Head of caudate nucleus (tissue), 42 donors: ENCODE measurements at regions not wholly inside any gene's neighbourhood (a gene's known extent, or its start where the extent isn't known, plus 50 kb on each side); places are given as distances from the start of the nearest gene placed in this dataset.
"Not testable (repeated sequence)": the region's sequence is repeated elsewhere in the genome, so short reads cannot be mapped to it uniquely, and the experiment has no call there.

ENCODE experiments used
- DNase-seq, 42 donors: peaks; one replicate each; pipeline versions ENCODE4 v3.0.0 to v3.0.0-alpha.2; 2020 to 2021; ENCODE audit warnings: mixed read lengths in 7 of 42
- intact Hi-C: fragments of 100-400 bp; cut with DNase I; formaldehyde crosslinking; loops from one replicate; pipeline ENCODE4 v1.15.0; 2022

GRCh38 chr3:181475146-181475545 lies 236.6 kb upstream of the SOX2 start:
- DNase-seq, intact Hi-C loops: not testable (repeated sequence)

DNA sequence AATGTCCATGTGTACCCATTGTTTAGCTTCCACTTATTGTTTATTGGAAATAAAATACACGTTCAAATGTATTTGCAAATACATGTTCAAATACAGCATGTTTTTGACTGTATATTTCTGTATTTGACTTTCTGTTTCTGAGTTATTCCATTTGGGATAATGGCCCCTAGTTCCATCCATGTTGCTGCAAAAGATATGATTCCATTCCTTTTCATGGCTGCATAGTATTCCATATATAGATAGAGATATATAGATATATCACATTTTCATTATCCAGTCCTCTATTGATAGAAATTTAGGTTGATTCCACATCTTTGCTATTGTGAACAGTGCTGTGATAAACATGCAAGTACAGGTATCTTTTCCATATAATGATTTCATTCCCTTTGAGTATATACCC lies 241.4 kb upstream of the SOX2 start:
- DNase-seq, result no peak
- intact Hi-C loops, result no loop called here

- DNase-seq, result peak in 2 of 42 donors; percentile 26 to 40
- intact Hi-C loops, result no loop called here
Observed at GRCh38 chr3:181464033-181464694, 247.6 kb upstream of the SOX2 start.

DNA sequence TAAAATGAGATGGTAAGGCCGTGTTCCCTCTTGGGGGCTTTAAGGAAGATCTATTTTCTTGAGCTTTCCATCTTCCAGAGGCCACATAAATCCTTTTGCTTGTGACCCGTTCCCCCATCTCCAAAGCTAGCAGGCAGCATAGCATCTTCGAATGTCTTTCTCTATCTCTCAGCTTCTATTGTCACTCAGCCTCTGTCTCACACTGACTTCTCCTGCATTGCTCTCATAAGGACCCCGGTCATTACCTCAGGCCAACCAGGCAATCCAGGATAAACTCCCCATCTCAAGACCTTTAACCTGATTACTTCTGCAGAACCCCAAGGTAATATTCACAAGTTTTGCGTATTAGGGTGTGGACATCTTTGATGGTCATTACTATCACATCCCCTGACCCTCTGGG lies 250.3 kb upstream of the SOX2 start:
- intact Hi-C loops, result no loop called here
- peak in 1 of 42 donors; percentile 39 for DNase-seq

- peak in 1 of 42 donors; percentile 37 for DNase-seq
- intact Hi-C loops, result loop anchor here (5.0 kb wide), 2 partner anchors 103 to 243 kb away; no protein-coding TSS in a partner anchor
Observed at GRCh38 chr3:181459516-181459915, 252.2 kb upstream of the SOX2 start.

DNA sequence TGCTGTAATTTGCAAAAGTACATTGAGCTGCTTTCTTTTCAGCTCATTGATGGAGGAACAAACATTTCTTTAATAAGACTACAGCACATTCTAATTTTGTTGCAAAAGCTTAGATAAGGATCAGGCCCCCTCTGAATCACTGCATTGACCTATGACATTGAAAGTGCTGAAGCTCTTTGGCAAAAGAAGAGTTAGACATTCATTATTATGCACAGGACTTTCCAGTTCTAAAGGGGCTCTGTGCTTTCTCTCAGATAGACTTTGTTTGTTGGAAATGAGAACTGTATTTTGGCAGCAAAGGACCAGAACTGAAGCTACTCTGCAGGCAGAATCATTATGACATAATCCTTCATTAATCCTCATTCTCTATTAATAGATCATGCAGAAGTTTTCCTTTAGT lies 252.9 kb upstream of the SOX2 start:
- intact Hi-C loops, result loop anchor here (5.0 kb wide), 2 partner anchors 103 to 243 kb away; no protein-coding TSS in a partner anchor
- DNase-seq, result peak in 10 of 42 donors; percentile 20 to 74 (median 32)

DNA sequence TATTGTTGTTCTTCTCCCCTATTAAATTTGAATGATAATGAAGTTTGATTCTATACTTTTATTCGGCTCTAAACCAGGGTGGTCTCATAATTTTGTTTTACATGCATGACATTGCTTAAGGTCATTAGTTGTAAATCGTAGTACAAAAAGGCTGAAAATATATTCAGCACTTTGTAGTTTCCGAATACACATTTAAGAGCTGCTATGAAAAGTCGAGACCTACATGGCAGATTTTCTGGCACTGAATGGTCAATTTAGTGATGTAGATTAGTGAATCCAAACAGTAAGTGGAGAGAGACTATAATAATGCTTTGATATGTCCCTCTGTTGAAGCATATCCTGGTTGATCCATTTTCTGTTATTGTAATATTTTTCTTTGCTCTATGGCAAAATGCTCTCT lies 254.0 kb upstream of the SOX2 start:
- intact Hi-C loops, result loop anchor here (5.0 kb wide), 2 partner anchors 105 to 245 kb away; no protein-coding TSS in a partner anchor
- DNase-seq, result no peak

- intact Hi-C loops, result loop anchor here (5.0 kb wide), 2 partner anchors 105 to 245 kb away; no protein-coding TSS in a partner anchor
- DNase-seq, result peak; percentile 78 to 99 (median 93)
Observed at GRCh38 chr3:181457190-181457589, 254.5 kb upstream of the SOX2 start.

DNA sequence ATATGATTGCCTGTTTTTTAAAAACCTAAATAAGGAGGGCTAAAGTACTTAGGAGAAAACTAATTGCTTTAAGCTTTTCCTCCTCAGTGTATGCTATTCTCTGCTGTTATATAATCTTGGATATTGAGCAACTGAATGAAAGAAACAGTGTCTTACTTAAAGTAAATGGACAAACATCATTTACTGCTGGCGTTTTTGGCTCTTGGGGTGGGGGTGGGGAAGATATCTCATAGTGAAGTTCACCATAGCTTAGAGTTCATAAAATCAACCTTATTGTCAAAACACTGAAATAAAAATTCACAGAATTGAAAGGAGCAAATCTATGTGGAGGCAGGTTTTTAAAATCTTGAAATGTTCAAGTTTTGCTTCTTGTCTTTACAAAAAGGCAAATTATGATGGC lies 256.4 kb upstream of the SOX2 start:
- intact Hi-C loops, result loop anchor here (5.0 kb wide), 2 partner anchors 107 to 247 kb away; no protein-coding TSS in a partner anchor
- DNase-seq, result no peak

GRCh38 chr3:181454451-181455027 lies 257.2 kb upstream of the SOX2 start:
- peak in 32 of 42 donors; percentile 6 to 87 (median 51) for DNase-seq

GRCh38 chr3:181446741-181447140 lies 265.0 kb upstream of the SOX2 start:
- intact Hi-C loops, result no loop called here
- DNase-seq, result no peak

More at GRCh38 chr3:181454451-181455027, 257.2 kb upstream of the SOX2 start:
- intact Hi-C loops, result loop anchor here (5.0 kb wide), 3 partner anchors 108 to 248 kb away; no protein-coding TSS in a partner anchor

- intact Hi-C loops, result no loop called here
Observed at GRCh38 chr3:181442066-181442465, 269.7 kb upstream of the SOX2 start.

DNA sequence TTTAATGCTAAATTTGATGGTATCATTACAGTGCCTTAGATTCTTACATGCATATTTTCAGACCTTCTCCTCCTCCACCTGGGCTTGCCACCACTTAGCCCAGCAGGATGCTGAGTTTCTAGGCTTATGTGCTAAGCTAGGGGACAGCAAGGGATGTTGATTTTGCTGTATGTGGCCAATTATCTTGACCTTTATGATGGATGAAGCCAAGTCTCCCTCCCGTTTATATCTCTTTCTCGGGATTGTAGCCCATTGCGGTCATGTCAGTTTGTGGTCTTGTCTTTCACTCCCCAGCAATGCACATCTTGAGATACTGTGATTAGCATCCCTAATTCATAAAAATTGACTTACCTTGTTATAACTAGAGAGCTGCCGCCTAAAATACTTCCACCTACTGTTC lies 278.7 kb upstream of the SOX2 start:
- no peak for DNase-seq

More at GRCh38 chr3:181442066-181442465, 269.7 kb upstream of the SOX2 start:
- no peak for DNase-seq

DNA sequence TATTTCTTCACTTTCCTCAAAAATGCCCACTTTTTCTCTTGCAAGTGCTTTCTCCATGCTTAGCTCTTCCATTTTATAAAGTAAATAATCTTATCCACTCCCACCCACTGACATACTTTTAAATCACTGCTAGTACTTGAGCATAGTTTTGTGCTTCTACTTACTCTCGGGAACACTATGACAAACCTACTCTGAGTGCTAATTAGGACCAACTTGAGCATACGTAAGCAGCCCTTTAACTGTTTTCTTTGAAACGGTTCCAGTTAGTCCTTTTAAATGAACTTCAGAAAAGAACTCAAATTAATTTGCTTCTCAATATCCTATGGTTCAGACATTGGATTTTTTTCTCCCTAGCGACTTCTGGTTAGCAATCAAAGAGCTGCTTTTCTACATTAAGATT lies 280.0 kb upstream of the SOX2 start:
- no peak for DNase-seq
- intact Hi-C loops, result no loop called here

More for the DNA sequence above, 278.7 kb upstream of the SOX2 start:
- intact Hi-C loops, result no loop called here

- DNase-seq, result peak in 1 of 42 donors; percentile 16
- intact Hi-C loops, result no loop called here
Observed at GRCh38 chr3:181425074-181425473, 286.7 kb upstream of the SOX2 start.

GRCh38 chr3:181418233-181418632 lies 293.5 kb upstream of the SOX2 start:
- DNase-seq, result no peak
- intact Hi-C loops, result no loop called here

- intact Hi-C loops, result no loop called here
- DNase-seq, result peak; percentile 15 to 80 (median 53)
Observed at GRCh38 chr3:181417748-181418147, 294.0 kb upstream of the SOX2 start.

GRCh38 chr3:181410870-181411269 lies 300.9 kb upstream of the SOX2 start:
- DNase-seq, result no peak
- intact Hi-C loops, result no loop called here

DNA sequence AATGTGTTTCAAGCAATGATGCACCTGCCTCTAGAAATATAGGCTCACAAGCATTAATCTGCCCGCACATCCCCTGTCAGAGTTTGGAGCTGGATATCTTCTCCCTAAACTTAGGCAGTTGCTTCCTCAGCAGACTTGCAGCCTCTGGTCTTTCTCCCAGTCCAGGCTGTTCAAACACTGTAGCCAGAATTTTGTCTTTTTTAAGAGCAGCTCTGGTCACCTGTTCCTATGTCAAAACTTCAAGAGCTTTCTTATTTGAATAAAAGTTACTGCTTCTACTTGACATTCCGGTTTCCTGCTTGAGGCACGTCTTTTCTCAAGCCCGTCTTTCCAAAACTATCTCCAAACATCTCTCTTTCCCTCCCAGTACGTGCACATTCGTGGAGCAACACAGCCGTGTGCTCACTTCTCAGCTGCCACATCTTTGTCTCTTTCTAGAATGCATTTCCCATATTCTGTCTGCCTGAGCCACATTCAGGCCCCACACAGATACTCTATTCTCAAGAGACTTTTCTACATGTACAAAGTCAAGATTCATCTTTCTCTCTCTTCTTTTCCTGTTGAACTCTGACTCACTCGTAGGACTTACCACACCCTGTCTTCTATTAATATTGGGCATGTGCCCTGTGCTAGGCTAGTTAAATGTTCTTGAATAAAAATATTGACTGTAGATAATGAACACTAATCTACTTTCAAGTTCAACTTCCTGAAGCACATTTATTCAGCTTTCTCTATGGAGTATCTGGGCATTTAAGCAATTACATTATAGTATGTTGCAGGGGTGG lies 307.7 kb upstream of the SOX2 start:
- intact Hi-C loops, result no loop called here
- DNase-seq, result no peak

DNA sequence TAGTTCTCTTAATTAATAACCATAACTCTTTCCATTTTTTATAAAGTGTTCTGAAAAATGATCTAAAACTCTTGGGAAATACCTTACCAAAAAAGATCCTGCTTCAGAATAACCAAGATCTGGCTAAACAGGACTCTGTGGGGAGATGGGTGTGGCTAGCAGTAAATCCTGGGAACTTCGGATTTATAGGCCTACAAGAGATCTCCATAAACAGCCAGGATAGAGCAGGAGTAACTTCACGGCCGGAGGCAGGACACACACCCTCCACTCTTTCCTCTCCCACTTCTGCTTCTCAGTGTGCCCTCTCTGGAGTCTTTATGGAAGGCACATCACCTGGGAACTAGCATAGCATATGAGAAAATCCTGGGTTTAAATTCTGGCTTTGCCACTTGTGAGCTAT lies 309.4 kb upstream of the SOX2 start:
- intact Hi-C loops, result no loop called here
- DNase-seq, result no peak
